ENCODE measurements at regions not wholly inside any gene's neighbourhood (a gene's known extent, or its start where the extent isn't known, plus 50 kb on each side); places are given as distances from the start of the nearest gene placed in this dataset.

GRCh38 chr13:30037766-30038165 lies 187.3 kb upstream of the UBL3 start:
- 87 to 94% methylated on average over 4 of the region's 4 CpGs for WGBS, 2 donors (ENCODE audit: low coverage in 1 of 2)
- in situ Hi-C loops (cut with MboI; ENCODE audit: low pct_ligation_motif_present in 1 of 4, low pct_unique_long_range_greater_than_20kb in 1 of 4, low sequenced_read_pairs in 3 of 4), result no loop called here

GRCh38 chr13:30037306-30037705 lies 186.9 kb upstream of the UBL3 start:
- H3K27me3 ChIP-seq, result no peaks in the 10 kb centered on the region
- in situ Hi-C loops (cut with MboI; ENCODE audit: low pct_ligation_motif_present in 1 of 4, low pct_unique_long_range_greater_than_20kb in 1 of 4, low sequenced_read_pairs in 3 of 4), result no loop called here
- no peak overlapping the region for H3K27ac ChIP-seq
- TF ChIP-seq CTCF (IDR thresholded peaks at IDR 0.05) (no peak), POLR2AphosphoS5 (IDR thresholded peaks at IDR 0.05) (no peak), EP300 (IDR thresholded peaks at IDR 0.05; ENCODE audit: low read depth) (no peak), POLR2A (IDR thresholded peaks at IDR 0.05) (no peak)
- H3K4me1 ChIP-seq, result peaks cover 0 to 5% (median 2%) of the 10 kb centered on the region in 4 donors
- WGBS, 2 donors (ENCODE audit: low coverage in 1 of 2), result 75 to 83% methylated on average over 5 to 6 of the region's 6 CpGs
- DNase-seq, result no peak
- H3K4me3 ChIP-seq, result no peak overlapping the region
- no peaks in the 10 kb centered on the region for H3K36me3 ChIP-seq
- intact Hi-C loops (cut with DNase I; ENCODE audit: low total_unique reads), result no loop called here
- H3K9me3 ChIP-seq, result no peaks in the 10 kb centered on the region

More at GRCh38 chr13:30037766-30038165, 187.3 kb upstream of the UBL3 start:
- Histone ChIP-seq H3K36me3 (no peaks in the 10 kb centered on the region), H3K4me3 (no peak overlapping the region), H3K4me1 (peaks cover 0 to 10% (median 5%) of the 10 kb centered on the region in 4 donors), H3K9me3 (no peaks in the 10 kb centered on the region), H3K27ac (no peak overlapping the region), H3K27me3 (no peaks in the 10 kb centered on the region)
- intact Hi-C loops (cut with DNase I; ENCODE audit: low total_unique reads), result no loop called here
- no peak for TF ChIP-seq POLR2AphosphoS5 (IDR thresholded peaks at IDR 0.05)
- TF ChIP-seq CTCF (IDR thresholded peaks at IDR 0.05), result no peak
- TF ChIP-seq EP300 (IDR thresholded peaks at IDR 0.05; ENCODE audit: low read depth), result no peak
- no peak for TF ChIP-seq POLR2A (IDR thresholded peaks at IDR 0.05)
- DNase-seq, result no peak

GRCh38 chr13:30034458-30034795 lies 184.0 kb upstream of the UBL3 start:
- no peaks in the 10 kb centered on the region for H3K4me1 ChIP-seq
- H3K9me3 ChIP-seq, result no peaks in the 10 kb centered on the region
- intact Hi-C loops (cut with DNase I; ENCODE audit: low total_unique reads), result no loop called here
- TF ChIP-seq POLR2A (IDR thresholded peaks at IDR 0.05) (no peak), POLR2AphosphoS5 (IDR thresholded peaks at IDR 0.05) (peak in 1 of 3 donors; percentile 19)
- WGBS, 2 donors (ENCODE audit: low coverage in 1 of 2), result 85 to 90% methylated on average over 3 of the region's 3 CpGs
- no peaks in the 10 kb centered on the region for H3K27me3 ChIP-seq
- H3K4me3 ChIP-seq, result no peak overlapping the region
- peak overlapping the region in 1 of 4 donors; percentile 30 for H3K27ac ChIP-seq
- DNase-seq, result no peak
- in situ Hi-C loops (cut with MboI; ENCODE audit: low pct_ligation_motif_present in 1 of 4, low pct_unique_long_range_greater_than_20kb in 1 of 4, low sequenced_read_pairs in 3 of 4), result no loop called here
- no peaks in the 10 kb centered on the region for H3K36me3 ChIP-seq

GRCh38 chr13:30033681-30034457 lies 183.5 kb upstream of the UBL3 start:
- 60 to 92% methylated on average over 1 to 6 of the region's 6 CpGs for WGBS, 2 donors (ENCODE audit: low coverage in 1 of 2)

More at GRCh38 chr13:30033681-30034457, 183.5 kb upstream of the UBL3 start:
- DNase-seq, result no peak
- intact Hi-C loops (cut with DNase I; ENCODE audit: low total_unique reads) (no loop called here), in situ Hi-C loops (cut with MboI; ENCODE audit: low pct_ligation_motif_present in 1 of 4, low pct_unique_long_range_greater_than_20kb in 1 of 4, low sequenced_read_pairs in 3 of 4) (no loop called here)
- TF ChIP-seq POLR2AphosphoS5 (IDR thresholded peaks at IDR 0.05) (no peak), CTCF (IDR thresholded peaks at IDR 0.05) (no peak), POLR2A (IDR thresholded peaks at IDR 0.05) (no peak), EP300 (IDR thresholded peaks at IDR 0.05; ENCODE audit: low read depth) (no peak)
- H3K4me3 ChIP-seq, result no peak overlapping the region
- H3K4me1 ChIP-seq, result no peaks in the 10 kb centered on the region
- H3K9me3 ChIP-seq, result no peaks in the 10 kb centered on the region
- no peaks in the 10 kb centered on the region for H3K36me3 ChIP-seq
- H3K27ac ChIP-seq, result peak overlapping the region in 1 of 4 donors; percentile 30
- H3K27me3 ChIP-seq, result no peaks in the 10 kb centered on the region

All from transverse colon (tissue), 4 donors.